ENCODE measurements at regions not wholly inside any gene's neighbourhood (a gene's known extent, or its start where the extent isn't known, plus 50 kb on each side); places are given as distances from the start of the nearest gene placed in this dataset.

DNA sequence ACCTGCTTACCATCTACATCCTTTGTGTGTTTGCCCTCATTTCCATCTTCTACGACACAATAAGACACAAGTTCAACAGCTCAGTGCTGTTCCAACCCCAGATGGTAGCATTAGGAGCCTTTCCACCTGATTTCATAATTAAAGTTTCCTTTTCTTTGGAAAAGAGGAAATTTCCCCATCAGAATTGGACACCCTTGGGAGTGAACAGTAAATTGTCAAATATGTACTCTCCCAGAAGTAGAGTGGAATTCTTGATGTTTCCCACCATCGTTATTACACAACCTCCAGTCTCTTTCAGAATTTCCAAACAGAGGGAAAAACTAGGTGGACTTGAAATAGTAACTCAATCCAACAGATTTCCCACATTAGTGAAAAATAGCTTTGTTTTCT lies 337.6 kb upstream of the OR4E1 start:
- DNase-seq, result no peak

DNA sequence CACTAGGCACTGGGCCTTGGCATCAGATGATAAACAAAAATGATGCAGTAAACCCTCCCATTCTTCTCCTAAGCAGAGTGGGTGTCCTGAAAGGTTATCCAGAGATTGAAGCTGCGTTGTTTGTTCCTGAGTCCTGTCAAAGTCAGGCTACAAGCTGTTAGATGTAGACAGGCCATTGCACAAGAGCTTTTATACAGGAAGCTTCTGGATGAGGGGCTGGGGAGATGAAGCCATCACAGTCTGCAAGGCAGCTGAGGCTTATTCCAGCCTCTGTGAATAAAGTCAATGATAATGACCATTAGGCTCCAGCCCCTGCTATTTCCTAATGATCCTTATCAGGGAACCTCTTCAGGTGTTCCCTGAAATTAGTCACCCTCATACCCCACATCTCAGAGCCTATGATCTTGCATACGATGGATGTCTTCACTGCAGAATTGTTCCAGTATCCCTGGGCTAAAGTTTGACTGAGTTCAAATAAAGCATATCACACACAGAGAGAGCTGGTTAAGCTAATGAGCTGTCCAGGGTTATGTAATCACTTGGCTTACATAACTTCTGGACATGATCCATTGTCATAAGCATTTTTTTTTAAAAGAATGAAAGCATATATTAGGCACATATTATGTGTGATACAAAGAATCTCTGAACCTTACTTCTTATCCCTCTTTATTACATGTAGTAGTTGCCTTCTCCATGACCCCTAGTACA lies 337.1 kb upstream of the OR4E1 start:
- DNase-seq, result no peak

DNA sequence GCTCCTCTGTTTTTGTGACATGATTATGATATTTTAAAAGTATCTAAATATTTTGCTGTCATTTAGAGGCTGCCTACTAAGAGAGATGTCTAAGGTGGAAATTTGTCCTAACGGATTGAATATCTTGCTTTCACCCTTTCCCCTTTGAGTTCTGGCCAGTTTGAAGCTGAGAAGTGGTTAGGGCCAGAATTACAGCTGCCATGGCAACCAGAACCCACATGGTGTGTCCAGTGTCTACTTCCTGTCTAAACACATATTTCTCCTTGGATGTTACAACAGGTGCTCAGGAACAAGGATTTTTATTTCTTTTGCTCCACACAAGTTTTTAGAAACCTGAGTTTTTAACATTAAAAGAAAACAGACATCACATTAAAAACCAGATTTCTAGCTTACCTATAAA lies 335.1 kb upstream of the OR4E1 start:
- no peak for DNase-seq

DNA sequence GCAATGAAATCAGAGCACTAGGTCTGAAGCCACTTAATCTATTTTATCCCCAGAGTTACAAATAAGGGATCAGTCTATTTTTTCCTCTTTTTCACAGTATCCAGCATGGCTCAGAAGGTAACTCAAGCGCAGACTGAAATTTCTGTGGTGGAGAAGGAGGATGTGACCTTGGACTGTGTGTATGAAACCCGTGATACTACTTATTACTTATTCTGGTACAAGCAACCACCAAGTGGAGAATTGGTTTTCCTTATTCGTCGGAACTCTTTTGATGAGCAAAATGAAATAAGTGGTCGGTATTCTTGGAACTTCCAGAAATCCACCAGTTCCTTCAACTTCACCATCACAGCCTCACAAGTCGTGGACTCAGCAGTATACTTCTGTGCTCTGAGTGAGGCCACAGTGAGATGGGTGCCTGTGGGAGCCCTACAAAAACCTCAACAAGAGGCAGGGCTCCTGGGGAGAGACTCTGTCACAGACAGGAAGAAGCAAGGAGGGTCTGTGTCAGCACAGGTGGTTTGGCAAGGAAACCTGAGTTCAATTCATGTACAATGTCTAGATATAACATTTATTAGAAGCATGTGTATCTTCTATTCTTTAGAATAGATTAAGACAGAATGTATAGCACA lies 334.3 kb upstream of the OR4E1 start:
- peak; percentile 18 for DNase-seq

DNA sequence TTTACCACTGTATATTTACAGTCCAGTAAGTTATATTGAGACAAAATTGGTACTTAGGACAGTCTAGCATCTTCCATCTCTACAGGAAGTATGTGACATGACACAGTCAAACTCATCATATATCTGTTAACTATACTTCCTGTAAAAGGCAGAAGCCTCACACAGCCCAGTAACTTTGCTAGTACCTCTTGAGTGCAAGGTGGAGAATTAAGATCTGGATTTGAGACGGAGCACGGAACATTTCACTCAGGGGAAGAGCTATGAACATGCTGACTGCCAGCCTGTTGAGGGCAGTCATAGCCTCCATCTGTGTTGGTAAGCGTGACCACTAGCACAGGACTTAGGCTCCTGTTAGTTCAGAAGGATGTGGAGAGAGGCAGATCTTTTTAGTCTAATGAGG lies 333.7 kb upstream of the OR4E1 start:
- peak; percentile 18 for DNase-seq

DNA sequence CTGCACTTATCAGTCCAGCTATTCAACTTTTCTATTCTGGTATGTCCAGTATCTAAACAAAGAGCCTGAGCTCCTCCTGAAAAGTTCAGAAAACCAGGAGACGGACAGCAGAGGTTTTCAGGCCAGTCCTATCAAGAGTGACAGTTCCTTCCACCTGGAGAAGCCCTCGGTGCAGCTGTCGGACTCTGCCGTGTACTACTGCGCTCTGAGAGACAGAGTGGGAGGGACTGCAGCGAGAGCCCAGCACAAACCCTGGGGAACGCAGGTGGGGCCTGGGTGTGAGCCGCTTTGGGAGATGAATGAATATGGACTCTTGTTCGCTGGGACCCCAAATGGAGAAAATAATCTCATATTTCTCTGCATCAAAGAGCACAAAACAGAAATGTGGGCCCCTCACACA lies 329.8 kb upstream of the OR4E1 start:
- peak; percentile 45 for DNase-seq

DNA sequence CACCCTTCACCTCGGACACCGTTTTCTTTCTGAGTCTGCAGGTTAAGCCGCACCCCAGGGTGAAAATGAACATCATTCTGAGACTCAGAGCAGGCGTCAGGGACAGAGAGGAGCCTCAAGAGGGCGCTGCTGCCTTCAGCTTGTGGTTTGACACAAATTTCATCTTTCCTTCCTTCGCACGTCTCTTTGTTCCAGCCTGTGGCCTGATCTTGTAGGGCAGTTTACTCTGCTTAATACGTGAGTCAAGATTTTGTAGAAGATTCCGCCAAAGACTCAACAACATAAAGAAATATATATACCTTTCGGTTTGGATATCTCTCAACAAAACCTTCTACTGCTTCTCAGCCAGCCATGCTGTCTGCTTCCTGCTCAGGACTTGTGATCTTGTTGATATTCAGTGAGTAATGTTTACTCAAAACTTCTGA lies 329.3 kb upstream of the OR4E1 start:
- peak; percentile 82 for DNase-seq

DNA sequence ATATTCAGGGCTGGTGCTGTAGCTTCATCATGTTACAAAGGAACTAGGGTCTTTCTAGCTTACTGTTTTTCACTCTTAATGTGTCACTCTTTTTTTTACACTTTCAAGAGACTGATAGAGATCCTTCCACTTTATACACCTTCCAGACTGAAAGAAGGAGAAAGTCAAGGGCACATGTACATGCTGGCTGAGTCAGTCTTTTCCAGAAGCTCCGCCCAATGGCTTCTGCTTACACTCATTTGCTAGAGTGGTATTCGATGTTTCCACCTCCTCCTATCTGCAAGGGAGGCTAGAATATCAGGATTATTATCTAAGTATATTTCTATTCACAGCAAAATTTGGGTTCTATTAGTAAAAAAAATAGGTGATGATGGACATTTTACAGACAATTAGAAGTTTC lies 325.8 kb upstream of the OR4E1 start:
- DNase-seq, result peak; percentile 43

DNA sequence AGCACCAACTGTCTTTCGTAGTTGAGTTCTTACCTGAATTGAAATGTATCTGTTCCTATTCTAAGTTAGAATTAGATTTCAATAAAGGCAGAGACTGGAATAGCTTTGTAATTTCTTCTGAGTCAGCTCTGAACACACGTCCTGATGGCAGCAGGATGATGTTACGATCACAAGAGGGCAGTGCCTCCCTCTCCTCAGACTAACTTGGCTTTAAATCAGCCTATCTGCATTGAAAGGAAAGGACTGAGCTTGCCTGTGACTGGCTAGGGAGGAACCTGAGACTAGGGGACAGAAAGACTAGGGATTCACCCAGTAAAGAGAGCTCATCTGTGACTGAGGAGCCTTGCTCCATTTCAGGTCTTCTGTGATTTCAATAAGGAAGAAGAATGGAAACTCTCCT lies 323.7 kb upstream of the OR4E1 start:
- peak; percentile 42 for DNase-seq

DNA sequence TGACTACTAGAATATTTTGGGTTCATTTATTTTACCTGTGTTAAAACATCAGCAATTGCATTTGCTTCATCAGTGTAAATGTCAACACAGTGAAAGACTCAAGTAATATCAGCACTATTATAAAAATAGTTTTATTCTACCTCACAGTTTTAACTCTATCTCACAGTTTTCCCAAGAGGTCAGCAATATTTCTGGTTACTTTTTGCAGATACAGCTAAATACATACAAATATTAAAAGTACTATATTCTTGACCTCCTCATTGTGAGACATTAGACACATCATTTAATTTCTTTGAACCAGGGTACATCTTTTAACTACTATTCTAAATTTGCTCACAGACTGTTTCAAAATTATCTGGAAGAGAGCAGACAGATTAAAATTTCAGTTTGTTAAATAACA lies 321.7 kb upstream of the OR4E1 start:
- no peak for DNase-seq

DNA sequence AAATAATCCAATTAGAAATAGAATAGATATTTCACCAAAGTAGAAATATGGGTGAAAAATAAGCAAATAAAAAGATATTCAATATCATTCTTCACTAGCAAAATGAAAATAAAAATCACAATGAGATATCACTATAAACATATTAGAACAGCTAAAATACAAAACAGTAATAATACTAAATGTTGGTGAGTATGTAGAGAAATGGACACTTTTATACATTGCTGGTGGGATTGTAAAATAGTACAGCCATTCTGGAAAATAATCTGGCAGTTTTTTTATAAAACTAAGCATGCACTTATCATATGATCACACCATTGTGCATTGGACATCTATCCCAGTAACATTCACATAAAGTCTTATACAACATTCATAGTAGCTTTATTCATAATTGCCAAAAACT lies 320.2 kb upstream of the OR4E1 start:
- no peak for DNase-seq

DNA sequence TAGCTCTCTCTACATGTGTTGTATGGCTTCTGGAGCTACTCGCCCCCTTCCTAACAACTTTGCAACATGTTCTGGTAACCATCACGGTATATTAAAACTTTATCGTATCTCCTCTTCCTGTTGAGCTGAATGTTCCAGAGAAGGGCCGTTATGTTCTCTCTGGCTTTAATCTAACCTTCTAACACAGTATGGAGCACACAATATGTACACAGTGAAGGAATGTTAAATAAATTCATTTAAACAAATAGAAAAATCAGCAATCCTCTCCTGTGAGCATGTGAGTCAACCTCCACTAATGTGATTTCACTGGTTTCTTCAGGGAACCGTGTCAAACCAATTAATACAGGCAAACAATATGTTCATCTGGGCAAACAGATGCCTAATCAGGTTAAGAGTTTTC lies 319.5 kb upstream of the OR4E1 start:
- no peak for DNase-seq

DNA sequence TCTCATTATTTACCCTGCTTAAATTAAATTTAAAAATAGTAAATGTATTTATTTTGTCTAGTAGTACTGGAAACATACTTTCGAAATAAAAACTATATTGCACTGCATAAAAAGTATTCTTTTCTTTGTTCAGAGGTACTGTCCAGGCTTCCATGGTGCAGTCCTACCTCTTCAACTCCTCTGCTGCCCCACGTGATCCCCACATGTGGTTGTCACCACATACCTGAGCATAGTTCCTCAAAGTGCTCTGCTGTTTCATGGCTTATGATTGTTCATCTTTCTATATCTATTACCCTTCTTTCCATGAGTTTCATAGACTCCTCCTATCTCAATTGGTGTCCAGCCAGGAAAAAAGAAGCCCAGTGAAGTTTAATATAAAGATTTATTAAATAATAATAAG lies 317.5 kb upstream of the OR4E1 start:
- DNase-seq, result no peak

DNA sequence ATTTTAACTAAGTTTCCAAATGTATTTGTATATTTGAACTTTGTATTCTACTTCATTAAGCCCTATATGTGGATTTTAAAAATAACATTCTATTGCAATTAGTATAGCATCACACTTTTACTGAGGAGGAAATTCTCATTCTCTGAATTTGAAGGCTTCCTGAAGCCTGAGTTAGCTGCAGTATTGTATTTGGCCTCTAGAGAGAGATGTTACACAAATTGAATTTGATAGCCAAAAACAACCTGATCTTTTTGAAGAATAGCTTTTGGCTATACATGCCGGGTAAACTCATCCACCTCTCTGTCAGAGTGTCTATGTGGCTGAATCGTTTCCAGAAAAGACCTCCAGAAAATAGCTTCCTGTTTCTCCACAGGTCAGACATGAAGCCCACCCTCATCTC lies 316.5 kb upstream of the OR4E1 start:
- no peak for DNase-seq

DNA sequence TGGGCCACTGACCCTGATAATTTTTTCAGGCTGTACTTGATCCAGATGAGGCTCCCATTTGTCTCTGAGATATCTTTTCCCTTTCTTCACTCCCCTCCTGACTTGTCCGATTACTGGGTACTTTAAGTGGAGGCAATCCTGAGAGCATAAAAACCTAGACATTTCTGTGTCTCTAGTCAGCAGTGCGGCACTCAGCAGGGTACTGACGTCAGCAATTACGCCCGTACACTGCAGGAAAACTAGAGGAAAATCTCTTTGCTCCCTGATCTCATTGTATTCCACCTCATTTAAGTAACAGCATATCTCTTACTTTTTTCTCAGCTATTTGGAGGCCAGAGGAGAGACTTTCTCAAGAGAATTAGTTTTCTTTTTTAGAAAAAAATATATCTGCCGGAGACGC lies 315.5 kb upstream of the OR4E1 start:
- DNase-seq, result no peak

DNA sequence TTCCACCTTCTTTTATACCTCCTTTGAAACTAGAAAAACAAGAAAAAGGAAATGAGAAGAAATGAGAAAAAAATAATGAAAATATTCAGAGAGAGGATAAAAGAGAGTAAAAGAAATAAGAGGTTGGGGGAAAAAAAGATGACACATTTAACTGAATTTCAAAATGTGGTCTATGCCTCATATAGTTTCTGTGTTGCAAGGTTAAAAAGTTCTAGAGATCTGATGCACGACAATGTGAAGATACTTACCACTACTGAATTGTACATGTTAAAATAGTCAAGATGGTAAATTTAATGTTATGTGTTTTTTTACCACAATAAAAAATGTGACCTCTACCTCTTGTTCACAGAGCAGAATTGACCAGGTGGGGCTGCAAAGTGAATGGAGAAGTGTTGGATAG lies 314.8 kb upstream of the OR4E1 start:
- no peak for DNase-seq

DNA sequence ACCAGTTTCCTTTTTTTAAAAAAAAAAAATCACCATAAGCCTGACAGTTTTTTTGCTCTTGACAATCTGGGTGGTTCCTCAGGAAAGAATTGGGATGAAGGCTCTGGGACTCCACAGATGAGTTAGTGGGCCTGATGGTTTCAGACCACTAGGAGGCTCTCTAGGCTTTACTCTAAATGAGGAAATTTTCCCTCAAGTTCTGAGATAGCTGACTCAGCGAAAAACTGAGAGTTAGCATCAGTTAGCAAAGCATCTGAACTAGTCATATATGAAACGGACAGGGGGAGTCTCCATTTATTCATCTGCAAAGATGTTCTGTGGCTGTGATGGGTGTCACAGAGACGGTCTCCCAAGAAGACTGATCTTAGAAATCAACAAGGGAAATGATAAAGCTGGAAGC lies 314.3 kb upstream of the OR4E1 start:
- peak; percentile 8 for DNase-seq

DNA sequence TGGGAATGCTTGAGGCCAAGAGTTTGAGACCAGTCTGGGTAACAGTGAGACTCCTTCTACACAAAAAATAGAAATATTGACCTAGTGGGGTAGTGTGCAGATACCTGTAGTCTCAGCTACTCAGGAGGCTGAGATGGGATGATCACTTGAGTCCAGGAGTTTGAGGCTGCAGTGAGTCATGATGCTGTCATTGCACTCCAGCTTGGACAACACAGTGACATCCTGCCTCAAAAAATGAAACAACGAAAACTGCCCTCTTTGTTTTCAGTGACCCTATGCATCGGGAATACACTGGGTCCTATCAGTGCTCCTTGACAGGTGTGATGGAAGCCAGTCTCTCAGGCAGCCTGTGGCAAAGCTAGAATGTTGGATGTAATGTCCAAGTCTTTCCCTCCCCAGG lies 311.5 kb upstream of the OR4E1 start:
- no peak for DNase-seq

DNA sequence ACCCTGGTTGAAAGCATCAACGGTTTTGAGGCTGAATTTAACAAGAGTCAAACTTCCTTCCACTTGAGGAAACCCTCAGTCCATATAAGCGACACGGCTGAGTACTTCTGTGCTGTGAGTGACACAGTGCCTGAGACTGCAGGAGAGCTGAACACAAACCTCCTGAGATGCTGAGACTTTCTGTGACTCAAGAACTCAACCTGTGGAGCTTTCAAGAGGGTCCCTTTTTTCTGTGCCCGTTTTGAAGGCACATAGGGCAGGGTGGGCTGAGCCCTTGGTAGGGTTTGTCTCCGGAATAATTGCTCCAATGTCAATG lies 305.3 kb upstream of the OR4E1 start:
- no peak for DNase-seq

DNA sequence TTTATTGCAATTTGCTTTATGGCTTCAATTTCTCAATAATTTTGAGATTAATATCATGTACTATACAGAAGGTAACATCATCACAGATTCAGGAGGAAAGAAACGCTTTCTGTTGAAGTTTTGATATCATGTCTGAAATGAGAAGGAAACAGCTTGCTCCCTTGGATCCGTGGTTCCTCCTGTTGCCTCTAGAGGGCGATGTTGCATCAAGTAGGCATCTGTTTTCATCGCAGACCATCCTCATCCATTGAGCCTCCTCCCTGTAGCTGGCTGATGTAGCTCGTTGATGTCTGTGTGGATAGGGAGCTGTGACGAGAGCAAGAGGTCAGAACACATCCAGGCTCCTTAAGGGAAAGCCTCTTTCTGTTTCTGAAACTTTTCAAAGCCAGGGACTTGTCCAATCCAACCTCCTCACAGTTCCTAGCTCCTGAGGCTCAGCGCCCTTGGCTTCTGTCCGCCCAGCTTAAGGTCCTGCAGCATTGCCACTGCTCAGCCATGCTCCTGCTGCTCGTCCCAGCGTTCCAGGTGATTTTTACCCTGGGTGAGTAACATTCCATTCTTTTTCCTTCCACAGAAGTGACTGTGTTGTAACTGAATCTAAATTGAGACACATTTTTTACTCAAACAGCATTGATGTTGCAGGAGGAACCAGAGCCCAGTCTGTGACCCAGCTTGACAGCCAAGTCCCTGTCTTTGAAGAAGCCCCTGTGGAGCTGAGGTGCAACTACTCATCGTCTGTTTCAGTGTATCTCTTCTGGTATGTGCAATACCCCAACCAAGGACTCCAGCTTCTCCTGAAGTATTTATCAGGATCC lies 304.8 kb upstream of the OR4E1 start:
- peak; percentile 50 for DNase-seq

DNA sequence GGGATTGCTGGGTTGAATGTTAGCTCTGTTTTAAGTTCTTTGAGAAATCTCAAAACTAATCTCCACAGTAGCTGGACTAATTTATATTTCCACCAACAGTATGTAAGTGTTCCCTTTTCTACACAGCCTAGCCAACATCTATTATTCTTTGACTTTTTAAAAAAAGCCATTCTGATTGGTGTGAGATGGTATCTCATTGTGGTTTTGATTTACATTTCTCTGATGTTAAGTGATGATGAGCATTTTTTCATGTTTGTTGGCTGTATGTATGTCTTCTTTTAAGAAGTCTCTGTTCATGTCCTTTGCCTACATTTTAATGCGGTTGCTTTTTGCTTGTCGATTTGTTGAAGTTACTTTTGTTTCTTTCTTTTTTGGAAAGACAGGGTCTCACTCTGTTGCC lies 301.1 kb upstream of the OR4E1 start:
- no peak for DNase-seq

DNA sequence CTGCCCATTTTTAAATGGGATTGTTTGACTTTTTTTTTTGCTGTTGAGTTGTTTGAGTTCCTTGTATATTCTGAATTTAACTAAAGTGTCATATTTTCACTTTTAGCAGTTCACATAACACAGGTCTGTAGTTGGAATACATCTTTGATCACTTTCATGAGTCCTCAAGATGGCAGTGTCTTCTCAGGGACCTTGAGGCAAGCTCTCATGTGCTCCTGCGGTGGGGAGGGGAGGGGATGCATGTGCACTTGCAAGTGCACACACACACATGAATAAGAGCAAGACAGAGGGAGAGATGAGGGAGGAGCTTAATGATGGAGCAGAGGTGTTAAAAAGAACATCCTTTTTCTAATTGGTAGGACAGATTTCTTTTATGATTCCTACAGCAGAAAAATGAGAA lies 291.4 kb upstream of the OR4E1 start:
- peak; percentile 63 for DNase-seq

DNA sequence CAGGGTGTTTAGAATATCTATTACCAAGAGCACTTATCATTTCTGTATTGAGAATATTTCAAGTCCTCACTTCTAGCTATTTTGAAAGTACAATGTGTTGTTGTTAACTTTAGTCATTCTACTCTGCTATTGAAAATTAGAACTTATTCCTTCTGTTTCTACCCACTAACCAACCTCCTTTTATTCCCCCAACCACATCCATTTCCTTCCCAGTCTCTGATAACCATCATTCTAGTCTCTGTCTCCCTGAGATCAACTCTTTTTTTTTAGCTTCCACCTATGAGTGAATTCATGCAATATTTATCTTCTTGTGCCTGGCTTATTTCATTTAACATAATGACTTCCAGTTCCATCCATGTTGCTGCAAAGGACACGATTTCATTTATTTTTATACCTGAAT lies 290.6 kb upstream of the OR4E1 start:
- DNase-seq, result no peak

DNA sequence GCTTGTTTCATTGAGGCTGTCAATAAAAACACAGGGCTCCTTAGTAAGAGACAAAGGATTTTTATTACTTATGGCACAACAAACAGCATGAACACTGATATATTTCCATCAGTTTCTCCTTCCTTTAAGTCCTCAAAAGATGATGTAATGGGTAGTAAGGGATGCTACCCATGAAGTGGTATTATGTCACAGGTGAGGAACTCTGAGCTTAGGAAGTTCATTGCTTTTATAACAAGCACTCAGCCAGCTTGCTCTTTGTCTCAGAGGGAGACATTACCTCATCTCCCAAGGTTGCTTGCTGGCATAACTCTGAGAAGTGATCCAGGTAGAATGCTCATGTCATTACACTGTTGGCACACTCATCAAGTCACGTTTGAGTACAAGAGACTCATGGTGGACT lies 287.0 kb upstream of the OR4E1 start:
- no peak for DNase-seq

DNA sequence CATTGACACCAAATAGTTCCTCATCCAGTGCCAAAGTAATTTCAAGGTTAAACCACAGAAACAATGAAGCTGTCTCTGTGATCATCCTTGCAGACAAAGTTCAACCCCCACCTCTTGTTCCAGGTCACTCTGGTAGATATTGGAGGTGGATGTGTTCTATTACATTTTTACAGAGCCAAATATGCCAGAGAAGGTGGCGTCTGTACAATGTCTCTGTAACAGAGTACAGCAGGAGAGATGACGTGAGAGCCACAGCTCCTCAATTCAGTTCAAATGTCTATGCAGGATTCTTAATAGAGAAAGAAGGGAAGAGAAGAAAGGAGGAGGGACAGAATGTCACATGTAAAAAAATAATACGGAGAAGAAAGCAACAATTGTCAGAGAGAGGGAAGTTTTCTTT lies 268.3 kb upstream of the OR4E1 start:
- no peak for DNase-seq
